GM12872 (cell line): ENCODE measurements at regions not wholly inside any gene's neighbourhood (a gene's known extent, or its start where the extent isn't known, plus 50 kb on each side); places are given as distances from the start of the nearest gene placed in this dataset.

Experiments used
- CTCF ChIP-seq: IDR thresholded peaks from 3 replicates; pipeline ENCODE4 v1.5.1; 2011; ENCODE audit warnings: low read depth, mild to moderate bottlenecking, low read length, moderate library complexity; ENCODE audit not compliant: insufficient read depth

- no peak for TF ChIP-seq CTCF
Measured at GRCh38 chr14:98893675-98894074, 378.3 kb downstream of the BCL11B start.

GRCh38 chr14:98894600-98894999, 377.4 kb downstream of the BCL11B start:
- TF ChIP-seq CTCF = no peak

- no peak for TF ChIP-seq CTCF
Measured at GRCh38 chr14:98896449-98896848, 375.5 kb downstream of the BCL11B start.

- no peak for TF ChIP-seq CTCF
Measured at GRCh38 chr14:98897605-98898309, 374.2 kb downstream of the BCL11B start.

GRCh38 chr14:98899441-98899840, 372.6 kb downstream of the BCL11B start:
- no peak for TF ChIP-seq CTCF

GRCh38 chr14:98900236-98900635, 371.8 kb downstream of the BCL11B start:
- TF ChIP-seq CTCF = no peak

GRCh38 chr14:98900798-98901197, 371.2 kb downstream of the BCL11B start:
- no peak for TF ChIP-seq CTCF
